ENCODE measurements at regions not wholly inside any gene's neighbourhood (a gene's known extent, or its start where the extent isn't known, plus 50 kb on each side); places are given as distances from the start of the nearest gene placed in this dataset.

GRCh38 chr19:16013181-16013850 lies 63.0 kb upstream of the TPM4 start:
- 98% methylated on average over 10 of the region's 11 CpGs for WGBS (ENCODE audit: insufficient coverage)
- ChIA-PET CTCF (no interaction called here), POLR2A (no interaction called here)
- Histone ChIP-seq H3K4me3 (ENCODE audit: control insufficient read depth in 1 of 7, extremely low read depth in 1 of 7, insufficient read depth in 4 of 7, low read depth in 2 of 7, low read length in 6 of 7) (no peak overlapping the region), H3K27ac (ENCODE audit: insufficient read depth in 1 of 2, low read depth in 1 of 2, low read length in 2 of 2, poor library complexity in 1 of 2, severe bottlenecking in 2 of 2) (no peak overlapping the region), H3K36me3 (ENCODE audit: control insufficient read depth in 4 of 4, insufficient read depth in 4 of 4, low read length in 3 of 4) (no peaks in the 10 kb centered on the region), H3K9me3 (ENCODE audit: control extremely low read depth in 1 of 5, control insufficient read depth in 4 of 5, insufficient read depth in 2 of 5, low read depth in 1 of 5, low read length in 4 of 5) (no peaks in the 10 kb centered on the region), H3K4me1 (ENCODE audit: control extremely low read depth in 1 of 4, control insufficient read depth in 4 of 4, insufficient read depth in 4 of 4, low read length in 3 of 4) (no peaks in the 10 kb centered on the region), H3K27me3 (replicated peaks in 2 of 5; ENCODE audit: control insufficient read depth in 4 of 5, insufficient read depth in 5 of 5, low read length in 4 of 5) (no peaks in the 10 kb centered on the region)
- no peak for DNase-seq

- Histone ChIP-seq H3K9me3 (ENCODE audit: control extremely low read depth in 1 of 5, control insufficient read depth in 4 of 5, insufficient read depth in 2 of 5, low read depth in 1 of 5, low read length in 4 of 5) (no peaks in the 10 kb centered on the region), H3K4me3 (ENCODE audit: control insufficient read depth in 1 of 7, extremely low read depth in 1 of 7, insufficient read depth in 4 of 7, low read depth in 2 of 7, low read length in 6 of 7) (no peak overlapping the region), H3K27me3 (replicated peaks in 2 of 5; ENCODE audit: control insufficient read depth in 4 of 5, insufficient read depth in 5 of 5, low read length in 4 of 5) (no peaks in the 10 kb centered on the region), H3K36me3 (ENCODE audit: control insufficient read depth in 4 of 4, insufficient read depth in 4 of 4, low read length in 3 of 4) (no peaks in the 10 kb centered on the region), H3K27ac (ENCODE audit: insufficient read depth in 1 of 2, low read depth in 1 of 2, low read length in 2 of 2, poor library complexity in 1 of 2, severe bottlenecking in 2 of 2) (no peak overlapping the region), H3K4me1 (ENCODE audit: control extremely low read depth in 1 of 4, control insufficient read depth in 4 of 4, insufficient read depth in 4 of 4, low read length in 3 of 4) (no peaks in the 10 kb centered on the region)
- no peak for DNase-seq
- WGBS (ENCODE audit: insufficient coverage): over 99% methylated on average over 23 of the region's 31 CpGs
- CTCF ChIA-PET: no interaction called here
- POLR2A ChIA-PET: no interaction called here
These were observed 62.1 kb upstream of the TPM4 start for GRCh38 chr19:16013851-16014840.

- H3K4me3 ChIP-seq (ENCODE audit: control insufficient read depth in 1 of 7, extremely low read depth in 1 of 7, insufficient read depth in 4 of 7, low read depth in 2 of 7, low read length in 6 of 7): no peak overlapping the region
- H3K36me3 ChIP-seq (ENCODE audit: control insufficient read depth in 4 of 4, insufficient read depth in 4 of 4, low read length in 3 of 4): no peaks in the 10 kb centered on the region
- 96% methylated on average over 19 of the region's 19 CpGs for WGBS (ENCODE audit: insufficient coverage)
- no peak for DNase-seq
- H3K4me1 ChIP-seq (ENCODE audit: control extremely low read depth in 1 of 4, control insufficient read depth in 4 of 4, insufficient read depth in 4 of 4, low read length in 3 of 4): no peaks in the 10 kb centered on the region
- no peak overlapping the region for H3K27ac ChIP-seq (ENCODE audit: insufficient read depth in 1 of 2, low read depth in 1 of 2, low read length in 2 of 2, poor library complexity in 1 of 2, severe bottlenecking in 2 of 2)
- CTCF ChIA-PET: no interaction called here
- H3K9me3 ChIP-seq (ENCODE audit: control extremely low read depth in 1 of 5, control insufficient read depth in 4 of 5, insufficient read depth in 2 of 5, low read depth in 1 of 5, low read length in 4 of 5): no peaks in the 10 kb centered on the region
- no peaks in the 10 kb centered on the region for H3K27me3 ChIP-seq (replicated peaks in 2 of 5; ENCODE audit: control insufficient read depth in 4 of 5, insufficient read depth in 5 of 5, low read length in 4 of 5)
- POLR2A ChIA-PET: no interaction called here
These were observed 61.1 kb upstream of the TPM4 start for GRCh38 chr19:16014923-16015804.

- ChIA-PET CTCF (no interaction called here), POLR2A (no interaction called here)
- H3K4me3 ChIP-seq (ENCODE audit: control insufficient read depth in 1 of 7, extremely low read depth in 1 of 7, insufficient read depth in 4 of 7, low read depth in 2 of 7, low read length in 6 of 7): no peak overlapping the region
- no peaks in the 10 kb centered on the region for H3K36me3 ChIP-seq (ENCODE audit: control insufficient read depth in 4 of 4, insufficient read depth in 4 of 4, low read length in 3 of 4)
- WGBS (ENCODE audit: insufficient coverage): no CpG with 5 or more reads among the region's 3 CpGs
- H3K4me1 ChIP-seq (ENCODE audit: control extremely low read depth in 1 of 4, control insufficient read depth in 4 of 4, insufficient read depth in 4 of 4, low read length in 3 of 4): no peaks in the 10 kb centered on the region
- H3K27ac ChIP-seq (ENCODE audit: insufficient read depth in 1 of 2, low read depth in 1 of 2, low read length in 2 of 2, poor library complexity in 1 of 2, severe bottlenecking in 2 of 2): no peak overlapping the region
- no peaks in the 10 kb centered on the region for H3K27me3 ChIP-seq (replicated peaks in 2 of 5; ENCODE audit: control insufficient read depth in 4 of 5, insufficient read depth in 5 of 5, low read length in 4 of 5)
- DNase-seq: no peak
- H3K9me3 ChIP-seq (ENCODE audit: control extremely low read depth in 1 of 5, control insufficient read depth in 4 of 5, insufficient read depth in 2 of 5, low read depth in 1 of 5, low read length in 4 of 5): no peaks in the 10 kb centered on the region
These were observed 60.5 kb upstream of the TPM4 start for GRCh38 chr19:16015805-16016173.

- ChIA-PET POLR2A (no interaction called here), CTCF (no interaction called here)
- no peak for DNase-seq
- H3K9me3 ChIP-seq (ENCODE audit: control extremely low read depth in 1 of 5, control insufficient read depth in 4 of 5, insufficient read depth in 2 of 5, low read depth in 1 of 5, low read length in 4 of 5): no peaks in the 10 kb centered on the region
- WGBS (ENCODE audit: insufficient coverage): 96% methylated on average over 12 of the region's 15 CpGs
- no peaks in the 10 kb centered on the region for H3K4me1 ChIP-seq (ENCODE audit: control extremely low read depth in 1 of 4, control insufficient read depth in 4 of 4, insufficient read depth in 4 of 4, low read length in 3 of 4)
- H3K27me3 ChIP-seq (replicated peaks in 2 of 5; ENCODE audit: control insufficient read depth in 4 of 5, insufficient read depth in 5 of 5, low read length in 4 of 5): no peaks in the 10 kb centered on the region
- H3K27ac ChIP-seq (ENCODE audit: insufficient read depth in 1 of 2, low read depth in 1 of 2, low read length in 2 of 2, poor library complexity in 1 of 2, severe bottlenecking in 2 of 2): no peak overlapping the region
- H3K36me3 ChIP-seq (ENCODE audit: control insufficient read depth in 4 of 4, insufficient read depth in 4 of 4, low read length in 3 of 4): no peaks in the 10 kb centered on the region
- H3K4me3 ChIP-seq (ENCODE audit: control insufficient read depth in 1 of 7, extremely low read depth in 1 of 7, insufficient read depth in 4 of 7, low read depth in 2 of 7, low read length in 6 of 7): no peak overlapping the region
These were observed 59.8 kb upstream of the TPM4 start for GRCh38 chr19:16016226-16017137.

GRCh38 chr19:16017138-16017490 lies 59.2 kb upstream of the TPM4 start:
- CTCF ChIA-PET: no interaction called here
- POLR2A ChIA-PET: no interaction called here
- Histone ChIP-seq H3K27me3 (replicated peaks in 2 of 5; ENCODE audit: control insufficient read depth in 4 of 5, insufficient read depth in 5 of 5, low read length in 4 of 5) (no peaks in the 10 kb centered on the region), H3K9me3 (ENCODE audit: control extremely low read depth in 1 of 5, control insufficient read depth in 4 of 5, insufficient read depth in 2 of 5, low read depth in 1 of 5, low read length in 4 of 5) (no peaks in the 10 kb centered on the region), H3K4me1 (ENCODE audit: control extremely low read depth in 1 of 4, control insufficient read depth in 4 of 4, insufficient read depth in 4 of 4, low read length in 3 of 4) (no peaks in the 10 kb centered on the region), H3K4me3 (ENCODE audit: control insufficient read depth in 1 of 7, extremely low read depth in 1 of 7, insufficient read depth in 4 of 7, low read depth in 2 of 7, low read length in 6 of 7) (no peak overlapping the region), H3K27ac (ENCODE audit: insufficient read depth in 1 of 2, low read depth in 1 of 2, low read length in 2 of 2, poor library complexity in 1 of 2, severe bottlenecking in 2 of 2) (no peak overlapping the region), H3K36me3 (ENCODE audit: control insufficient read depth in 4 of 4, insufficient read depth in 4 of 4, low read length in 3 of 4) (no peaks in the 10 kb centered on the region)
- DNase-seq: no peak
- 97% methylated on average over 11 of the region's 11 CpGs for WGBS (ENCODE audit: insufficient coverage)

All from common myeloid progenitor, CD34-positive (primary cell).